Thyroid gland (tissue), 4 donors: ENCODE measurements at regions not wholly inside any gene's neighbourhood (a gene's known extent, or its start where the extent isn't known, plus 50 kb on each side); places are given as distances from the start of the nearest gene placed in this dataset.
"Not testable (repeated sequence)": the region's sequence is repeated elsewhere in the genome, so short reads cannot be mapped to it uniquely, and the experiment has no call there.

ENCODE experiments used
- CTCF ChIP-seq, 6 experiments: fragments of 200-600 bp in 3 of 6; fragments of 450-650 bp in 3 of 6; sonication (generic) in 3 of 6; IDR thresholded peaks; one replicate each; pipeline ENCODE4 v1.5.1; 2016 to 2019; ENCODE audit warnings: antibody characterized with exemption in 6 of 6, mild to moderate bottlenecking in 2 of 6, inconsistent platforms in 1 of 6, moderate library complexity in 1 of 6
- POLR2A ChIP-seq, 2 donors: fragments of 450-650 bp; IDR thresholded peaks; one replicate each; pipeline ENCODE4 v1.6.1; 2017; ENCODE audit warnings: antibody characterized with exemption in 2 of 2, mild to moderate bottlenecking in 2 of 2, moderate library complexity in 1 of 2

- TF ChIP-seq CTCF, POLR2A (IDR thresholded peaks at IDR 0.05): not testable (repeated sequence)
These were observed 663.1 kb downstream of the CPS1 start for GRCh38 chr2:211219548-211219947.
